ENCODE measurements at regions not wholly inside any gene's neighbourhood (a gene's known extent, or its start where the extent isn't known, plus 50 kb on each side); places are given as distances from the start of the nearest gene placed in this dataset.

- TF ChIP-seq CREB1 (IDR thresholded peaks at IDR 0.05; ENCODE audit: low read depth) (no peak), TEAD4 (IDR thresholded peaks at IDR 0.05) (no peak), TAF1 (IDR thresholded peaks at IDR 0.05; ENCODE audit: low read depth) (no peak), NFIC (IDR thresholded peaks at IDR 0.05) (no peak), TCF12 (IDR thresholded peaks at IDR 0.05; ENCODE audit: low read depth) (no peak), MAX (IDR thresholded peaks at IDR 0.05) (no peak), ZBTB7A (IDR thresholded peaks at IDR 0.05; ENCODE audit: low read depth) (no peak), CEBPB (IDR thresholded peaks at IDR 0.05) (no peak), FOXM1 (IDR thresholded peaks at IDR 0.05; ENCODE audit: borderline replicate concordance, low read depth) (no peak)
Measured at GRCh38 chr12:25718081-25718731, 165.1 kb upstream of the LMNTD1 start.

GRCh38 chr12:25719505-25719904 is 166.4 kb upstream of the LMNTD1 start:
- no peak for TF ChIP-seq FOXM1 (IDR thresholded peaks at IDR 0.05; ENCODE audit: borderline replicate concordance, low read depth)
- TF ChIP-seq MAX (IDR thresholded peaks at IDR 0.05), result no peak
- no peak for TF ChIP-seq TCF12 (IDR thresholded peaks at IDR 0.05; ENCODE audit: low read depth)

GRCh38 chr12:25723336-25723735 is 170.3 kb upstream of the LMNTD1 start:
- TF ChIP-seq MAX (IDR thresholded peaks at IDR 0.05) (no peak), NFIC (IDR thresholded peaks at IDR 0.05) (no peak), TEAD4 (IDR thresholded peaks at IDR 0.05) (no peak)

GRCh38 chr12:25723921-25724491 is 170.9 kb upstream of the LMNTD1 start:
- TF ChIP-seq MAX (IDR thresholded peaks at IDR 0.05) (no peak), TCF12 (IDR thresholded peaks at IDR 0.05; ENCODE audit: low read depth) (no peak), TAF1 (IDR thresholded peaks at IDR 0.05; ENCODE audit: low read depth) (no peak), USF1 (IDR thresholded peaks at IDR 0.05) (no peak), ZBTB7A (IDR thresholded peaks at IDR 0.05; ENCODE audit: low read depth) (no peak), FOXM1 (IDR thresholded peaks at IDR 0.05; ENCODE audit: borderline replicate concordance, low read depth) (no peak), REST (IDR thresholded peaks at IDR 0.05; ENCODE audit: low read depth) (no peak), NFIC (IDR thresholded peaks at IDR 0.05) (no peak), EGR1 (IDR thresholded peaks at IDR 0.05) (no peak), YY1 (IDR thresholded peaks at IDR 0.05; ENCODE audit: low read depth) (no peak), CREB1 (IDR thresholded peaks at IDR 0.05; ENCODE audit: low read depth) (no peak), CEBPB (IDR thresholded peaks at IDR 0.05) (no peak), RAD21 (IDR thresholded peaks at IDR 0.05; ENCODE audit: low read depth) (no peak), TEAD4 (IDR thresholded peaks at IDR 0.05) (no peak), EP300 (IDR thresholded peaks at IDR 0.05; ENCODE audit: borderline replicate concordance) (no peak)

GRCh38 chr12:25725470-25725869 is 172.4 kb upstream of the LMNTD1 start:
- TF ChIP-seq CEBPB (IDR thresholded peaks at IDR 0.05) (no peak), MAX (IDR thresholded peaks at IDR 0.05) (no peak), NFIC (IDR thresholded peaks at IDR 0.05) (no peak), YY1 (IDR thresholded peaks at IDR 0.05; ENCODE audit: low read depth) (no peak), USF1 (IDR thresholded peaks at IDR 0.05) (no peak), EGR1 (IDR thresholded peaks at IDR 0.05) (no peak), TEAD4 (IDR thresholded peaks at IDR 0.05) (no peak), FOXM1 (IDR thresholded peaks at IDR 0.05; ENCODE audit: borderline replicate concordance, low read depth) (no peak), TAF1 (IDR thresholded peaks at IDR 0.05; ENCODE audit: low read depth) (no peak), REST (IDR thresholded peaks at IDR 0.05; ENCODE audit: low read depth) (no peak), RAD21 (IDR thresholded peaks at IDR 0.05; ENCODE audit: low read depth) (no peak), EP300 (IDR thresholded peaks at IDR 0.05; ENCODE audit: borderline replicate concordance) (no peak), ZBTB7A (IDR thresholded peaks at IDR 0.05; ENCODE audit: low read depth) (no peak), TCF12 (IDR thresholded peaks at IDR 0.05; ENCODE audit: low read depth) (no peak), CREB1 (IDR thresholded peaks at IDR 0.05; ENCODE audit: low read depth) (no peak)
